Glomerular visceral epithelial cell (primary cell): ENCODE measurements at regions not wholly inside any gene's neighbourhood (a gene's known extent, or its start where the extent isn't known, plus 50 kb on each side); places are given as distances from the start of the nearest gene placed in this dataset.
"Not testable (repeated sequence)": the region's sequence is repeated elsewhere in the genome, so short reads cannot be mapped to it uniquely, and the experiment has no call there.

ENCODE experiments used
- DNase-seq: peaks from one replicate; pipeline ENCODE4 v3.0.0-alpha.2; 2016; ENCODE audit errors: extremely low spot score

- no peak for DNase-seq
These were observed 782.5 kb downstream of the STPG2 start for GRCh38 chr4:97360733-97361132.

- DNase-seq = peak; percentile 65
These were observed 775.4 kb downstream of the STPG2 start for GRCh38 chr4:97367878-97368277.

DNA sequence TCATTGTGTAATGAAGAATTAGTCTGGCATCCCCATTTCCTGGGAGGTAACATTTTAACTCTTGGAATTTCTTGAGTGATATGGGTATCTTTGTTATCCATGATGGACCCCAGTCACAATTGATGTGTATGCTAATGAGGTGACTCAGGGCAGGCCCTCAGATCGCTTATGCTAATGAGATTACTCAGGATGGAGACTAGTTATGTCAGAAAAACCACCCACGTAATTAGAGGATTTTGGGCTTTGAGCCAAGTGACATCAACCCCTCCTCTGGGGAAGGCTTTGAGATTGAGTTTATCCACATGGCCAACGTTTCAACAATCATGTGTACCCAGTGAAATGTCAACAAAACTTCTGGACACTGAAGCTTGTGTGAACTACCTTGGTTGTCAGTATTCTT is 772.7 kb downstream of the STPG2 start:
- no peak for DNase-seq

- DNase-seq = peak; percentile 18
These were observed 768.8 kb downstream of the STPG2 start for GRCh38 chr4:97374526-97374925.

GRCh38 chr4:97386969-97387368 is 756.3 kb downstream of the STPG2 start:
- no peak for DNase-seq

DNA sequence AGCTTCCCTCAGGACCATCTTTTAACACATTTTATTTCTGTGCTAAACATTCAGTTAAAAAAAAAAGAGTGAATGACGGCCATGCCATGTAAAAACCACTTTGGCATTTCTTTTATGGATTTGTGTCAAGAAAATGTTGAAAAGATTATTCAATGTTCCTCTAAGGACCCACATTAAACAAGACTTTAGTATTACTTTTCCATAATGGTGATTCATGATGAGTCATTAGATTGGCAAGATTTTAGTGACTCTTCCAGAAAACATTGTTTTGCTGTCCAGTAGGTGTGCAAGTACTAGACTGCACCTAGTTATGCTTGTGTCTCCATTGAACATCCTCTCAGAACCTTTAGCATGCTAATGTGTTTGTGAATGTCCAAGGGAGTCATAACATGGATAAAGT is 748.6 kb downstream of the STPG2 start:
- peak; percentile 12 for DNase-seq

- no peak for DNase-seq
These were observed 747.2 kb downstream of the STPG2 start for GRCh38 chr4:97396097-97396496.

- DNase-seq = no peak
These were observed 746.7 kb downstream of the STPG2 start for GRCh38 chr4:97396605-97397004.

GRCh38 chr4:97404876-97405523 is 738.3 kb downstream of the STPG2 start:
- peak; percentile 10 for DNase-seq

DNA sequence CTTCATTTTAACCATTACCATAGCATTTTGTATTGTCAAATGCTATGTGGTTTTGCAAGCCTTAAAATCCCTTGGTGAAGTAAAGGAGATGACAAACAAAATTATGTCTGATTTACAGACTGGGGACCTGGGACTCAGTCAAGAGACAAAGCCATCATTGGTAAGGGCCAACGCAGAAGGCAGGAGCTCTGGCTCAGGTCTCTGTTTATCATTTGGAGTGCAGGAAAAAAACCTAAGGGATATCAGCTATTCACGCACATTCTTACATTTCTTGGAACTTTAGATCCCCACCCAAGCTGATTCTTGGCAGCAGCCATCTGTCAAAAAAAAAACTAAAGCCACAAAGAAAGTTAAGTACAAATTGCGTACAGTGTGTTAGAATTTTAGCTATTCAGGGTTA is 731.9 kb downstream of the STPG2 start:
- DNase-seq = no peak

DNA sequence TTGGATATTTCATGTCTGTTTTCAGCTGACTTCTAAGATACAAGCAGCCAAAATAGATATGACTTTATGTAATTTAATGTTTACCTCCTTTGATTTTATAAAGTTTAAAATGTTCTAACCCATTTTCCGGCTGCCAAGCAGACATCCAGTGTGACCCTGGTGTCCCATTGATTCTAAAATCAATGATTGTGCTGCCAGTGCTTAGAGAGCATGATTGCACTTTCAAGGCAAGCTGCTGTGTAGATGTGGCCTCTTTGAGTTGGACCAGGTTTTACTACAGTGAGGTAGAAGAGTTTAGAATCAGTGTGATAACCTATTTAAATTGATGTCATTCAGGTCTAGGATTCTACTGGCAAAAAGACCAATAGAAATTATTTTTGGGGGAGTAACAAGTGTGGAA is 730.9 kb downstream of the STPG2 start:
- no peak for DNase-seq

- no peak for DNase-seq
These were observed 729.1 kb downstream of the STPG2 start for GRCh38 chr4:97414161-97414560.

GRCh38 chr4:97432551-97432950 is 710.7 kb downstream of the STPG2 start:
- peak; percentile 60 for DNase-seq

DNA sequence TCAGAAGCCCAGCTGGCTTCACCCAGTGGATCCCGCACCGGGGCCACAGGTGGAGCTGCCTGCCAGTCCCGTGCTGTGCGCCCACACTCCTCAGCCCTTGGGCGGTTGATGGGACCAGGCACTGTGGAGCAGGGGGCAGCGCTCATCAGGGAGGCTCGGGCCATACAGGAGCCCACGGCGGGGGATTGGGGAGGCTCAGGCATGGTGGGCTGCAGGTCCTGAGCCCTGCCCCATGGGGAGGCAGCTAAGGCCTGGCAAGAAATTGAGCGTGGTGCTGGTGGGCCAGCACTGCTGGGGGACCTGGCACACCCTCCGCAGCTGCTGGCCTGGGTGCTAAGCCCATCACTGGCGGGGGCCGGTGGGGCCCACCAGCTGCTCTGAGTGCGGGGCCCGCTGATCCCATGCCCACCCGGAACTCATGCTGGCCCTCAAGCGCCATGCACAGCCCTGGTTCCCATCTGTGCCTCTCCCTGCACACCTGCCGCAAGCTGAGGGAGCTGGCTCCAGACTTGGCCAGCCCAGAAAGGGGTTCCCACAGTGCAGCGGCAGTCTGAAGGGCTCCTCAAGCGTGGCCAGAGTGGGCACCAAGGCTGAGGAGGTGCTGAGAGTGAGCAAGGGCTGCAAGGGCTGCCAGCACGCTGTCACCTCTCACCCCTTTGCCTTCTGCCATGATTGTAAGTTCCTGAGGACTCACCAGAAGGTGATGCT is 705.1 kb downstream of the STPG2 start:
- DNase-seq = not testable (repeated sequence)

DNA sequence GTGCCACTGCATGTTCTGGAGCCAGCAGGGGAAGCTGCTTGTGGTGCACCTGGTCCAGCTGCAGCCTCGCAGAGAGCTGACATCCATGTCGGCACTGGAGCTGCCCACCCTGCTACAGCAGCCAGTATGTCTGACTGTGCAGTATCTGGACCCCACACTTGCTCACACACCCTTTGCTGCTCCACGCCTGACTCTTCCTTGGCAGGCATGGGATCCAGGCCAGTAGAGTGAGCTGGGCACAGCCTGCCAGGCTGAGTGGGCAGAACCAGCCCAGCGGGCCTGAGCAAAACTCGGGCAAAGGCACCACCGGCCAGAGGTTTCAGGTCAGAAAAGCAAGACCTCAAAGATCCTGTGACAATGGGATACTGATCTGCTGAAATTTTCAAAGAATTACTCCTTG is 690.1 kb downstream of the STPG2 start:
- no peak for DNase-seq

DNA sequence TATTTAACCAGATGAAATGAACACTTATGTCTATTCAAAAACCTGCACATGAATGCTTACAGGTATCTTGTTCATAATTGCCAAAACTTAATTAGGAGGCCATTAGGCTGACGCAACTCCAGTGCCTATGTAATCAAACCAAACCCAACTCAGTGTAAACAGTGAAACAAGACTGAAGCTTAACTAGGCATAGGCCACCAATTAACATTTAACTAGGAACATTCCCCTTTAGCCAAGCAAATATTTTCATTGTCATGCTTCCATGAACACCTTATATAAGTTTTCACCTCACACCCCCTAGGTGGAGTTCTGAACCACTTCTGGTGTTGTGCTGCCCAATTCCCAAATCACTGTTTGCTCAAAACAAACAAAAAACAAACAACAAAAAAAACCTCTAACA is 686.0 kb downstream of the STPG2 start:
- DNase-seq = peak; percentile 1

DNA sequence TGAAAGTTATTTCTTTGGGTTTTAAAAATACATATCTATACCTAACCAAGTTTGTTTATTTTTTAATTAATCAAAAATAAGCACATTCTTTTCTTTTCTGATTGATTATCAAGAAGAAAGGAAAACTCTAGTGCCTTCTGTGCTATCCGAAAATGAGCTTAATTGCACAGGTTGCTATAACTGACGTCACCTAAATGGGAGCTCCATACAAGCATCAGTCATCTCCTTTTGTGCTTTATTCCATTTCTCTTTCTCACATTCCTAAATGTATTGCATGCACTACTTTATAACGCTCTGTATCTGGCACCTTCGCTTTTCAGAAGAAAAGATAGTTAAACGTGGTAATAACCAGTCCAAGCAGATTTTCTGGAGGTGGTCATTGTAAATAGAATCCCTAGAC is 675.0 kb downstream of the STPG2 start:
- no peak for DNase-seq

DNA sequence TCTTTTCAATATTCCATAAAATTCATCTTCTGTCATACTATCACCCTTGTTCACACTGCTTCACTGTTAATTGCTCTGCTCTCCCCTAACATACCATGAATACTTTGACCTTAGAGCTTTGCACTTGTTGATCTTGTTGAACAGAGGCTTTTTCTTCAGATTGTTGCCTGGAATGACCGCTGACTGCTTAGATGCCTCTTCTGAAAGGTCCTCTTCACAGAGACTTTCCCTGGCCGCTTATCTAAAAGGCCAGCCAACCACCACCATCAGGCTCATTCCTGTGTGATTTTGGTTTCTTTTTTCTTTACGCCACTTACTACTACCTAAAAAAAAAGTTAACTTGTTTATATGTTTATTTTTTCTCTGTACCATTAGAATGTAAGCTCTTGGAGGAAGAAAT is 667.7 kb downstream of the STPG2 start:
- no peak for DNase-seq

GRCh38 chr4:97477974-97478373 is 665.3 kb downstream of the STPG2 start:
- no peak for DNase-seq

DNA sequence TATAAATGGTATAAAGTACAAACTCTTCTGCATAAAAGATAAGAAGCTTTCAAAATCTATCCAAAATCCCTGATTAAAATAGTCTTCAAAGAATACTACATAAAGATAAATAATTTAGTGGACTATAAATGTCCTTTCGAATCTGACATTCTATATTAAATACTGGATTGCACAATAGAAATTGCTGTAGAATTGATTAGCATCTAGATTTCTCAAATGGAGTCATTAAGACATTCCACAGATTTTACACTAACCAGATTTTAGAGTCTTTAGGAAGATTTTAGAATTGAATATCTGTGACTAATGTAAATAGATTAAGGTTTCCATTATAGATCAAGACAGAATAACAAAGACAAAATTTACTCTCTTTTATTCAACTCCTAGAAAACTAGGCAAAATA is 663.9 kb downstream of the STPG2 start:
- no peak for DNase-seq

- DNase-seq = no peak
These were observed 651.4 kb downstream of the STPG2 start for GRCh38 chr4:97491856-97492255.

GRCh38 chr4:97493815-97494518 is 649.3 kb downstream of the STPG2 start:
- peak; percentile 7 for DNase-seq

GRCh38 chr4:97496298-97496873 is 646.9 kb downstream of the STPG2 start:
- DNase-seq = peak; percentile 6
